ENCODE measurements at regions not wholly inside any gene's neighbourhood (a gene's known extent, or its start where the extent isn't known, plus 50 kb on each side); places are given as distances from the start of the nearest gene placed in this dataset.
"Not testable (repeated sequence)": the region's sequence is repeated elsewhere in the genome, so short reads cannot be mapped to it uniquely, and the experiment has no call there.

- ATAC-seq (no peak), DNase-seq (no peak)
- intact Hi-C loops (cut with micrococcal nuclease) = no loop called here
These were observed 979.7 kb downstream of the RAPGEF2 start for GRCh38 chr4:160082432-160083207.

- ATAC-seq (no peak), DNase-seq (no peak)
- intact Hi-C loops (cut with micrococcal nuclease) = no loop called here
These were observed 988.8 kb downstream of the RAPGEF2 start for GRCh38 chr4:160091631-160092030.

GRCh38 chr4:160100316-160100715 is 997.4 kb downstream of the RAPGEF2 start:
- no peak for ATAC-seq
- DNase-seq = no peak
- intact Hi-C loops (cut with micrococcal nuclease) = no loop called here

GRCh38 chr4:160110891-160111290 is 1008.0 kb downstream of the RAPGEF2 start:
- intact Hi-C loops (cut with micrococcal nuclease) = no loop called here
- no peak for ATAC-seq
- no peak for DNase-seq

- DNase-seq = no peak
- intact Hi-C loops (cut with micrococcal nuclease) = no loop called here
- no peak for ATAC-seq
These were observed 1014.8 kb downstream of the RAPGEF2 start for GRCh38 chr4:160117686-160118085.

- ATAC-seq; DNase-seq; intact Hi-C loops (cut with micrococcal nuclease): not testable (repeated sequence)
These were observed 1022.9 kb downstream of the RAPGEF2 start for GRCh38 chr4:160125576-160126287.

- no peak for DNase-seq
- intact Hi-C loops (cut with micrococcal nuclease) = no loop called here
- ATAC-seq = no peak
These were observed 1024.3 kb downstream of the RAPGEF2 start for GRCh38 chr4:160127211-160127610.

- no peak for ATAC-seq
- intact Hi-C loops (cut with micrococcal nuclease) = no loop called here
- no peak for DNase-seq
These were observed 1026.6 kb downstream of the RAPGEF2 start for GRCh38 chr4:160129439-160129838.

- intact Hi-C loops (cut with micrococcal nuclease) = no loop called here
- no peak for DNase-seq
- no peak for ATAC-seq
These were observed 1033.1 kb downstream of the RAPGEF2 start for GRCh38 chr4:160136021-160136420.

GRCh38 chr4:160141206-160141605 is 1038.3 kb downstream of the RAPGEF2 start:
- intact Hi-C loops (cut with micrococcal nuclease) = no loop called here
- ATAC-seq (no peak), DNase-seq (no peak)

GRCh38 chr4:160142579-160142978 is 1039.7 kb downstream of the RAPGEF2 start:
- ATAC-seq = no peak
- intact Hi-C loops (cut with micrococcal nuclease) = no loop called here
- DNase-seq = no peak

- intact Hi-C loops (cut with micrococcal nuclease) = no loop called here
- no peak for DNase-seq
- no peak for ATAC-seq
These were observed 1040.7 kb downstream of the RAPGEF2 start for GRCh38 chr4:160143574-160143973.

GRCh38 chr4:160159457-160159856 is 1056.6 kb downstream of the RAPGEF2 start:
- intact Hi-C loops (cut with micrococcal nuclease) = no loop called here
- DNase-seq (no peak), ATAC-seq (no peak)

- ATAC-seq = no peak
- intact Hi-C loops (cut with micrococcal nuclease) = no loop called here
- no peak for DNase-seq
These were observed 1058.1 kb downstream of the RAPGEF2 start for GRCh38 chr4:160161026-160161425.

GRCh38 chr4:160175064-160175643 is 1072.3 kb downstream of the RAPGEF2 start:
- no peak for DNase-seq

GRCh38 chr4:160180211-160180610 is 1077.3 kb downstream of the RAPGEF2 start:
- ATAC-seq (no peak), DNase-seq (no peak)
- intact Hi-C loops (cut with micrococcal nuclease) = no loop called here

More at GRCh38 chr4:160175064-160175643, 1072.3 kb downstream of the RAPGEF2 start:
- ATAC-seq = no peak
- intact Hi-C loops (cut with micrococcal nuclease) = no loop called here

GRCh38 chr4:160182727-160183126 is 1079.8 kb downstream of the RAPGEF2 start:
- ATAC-seq (no peak), DNase-seq (no peak)
- intact Hi-C loops (cut with micrococcal nuclease) = no loop called here

GRCh38 chr4:160184884-160185283 is 1082.0 kb downstream of the RAPGEF2 start:
- no peak for DNase-seq
- intact Hi-C loops (cut with micrococcal nuclease) = no loop called here
- ATAC-seq = no peak

GRCh38 chr4:160193787-160194186 is 1090.9 kb downstream of the RAPGEF2 start:
- intact Hi-C loops (cut with micrococcal nuclease) = no loop called here
- DNase-seq (no peak), ATAC-seq (no peak)

- intact Hi-C loops (cut with micrococcal nuclease) = no loop called here
- ATAC-seq = no peak
These were observed 1091.8 kb downstream of the RAPGEF2 start for GRCh38 chr4:160194716-160195115.

More at GRCh38 chr4:160194716-160195115, 1091.8 kb downstream of the RAPGEF2 start:
- no peak for DNase-seq

All from left ventricle myocardium superior (tissue), 1 donor.